ENCODE measurements at regions not wholly inside any gene's neighbourhood (a gene's known extent, or its start where the extent isn't known, plus 50 kb on each side); places are given as distances from the start of the nearest gene placed in this dataset.

DNA sequence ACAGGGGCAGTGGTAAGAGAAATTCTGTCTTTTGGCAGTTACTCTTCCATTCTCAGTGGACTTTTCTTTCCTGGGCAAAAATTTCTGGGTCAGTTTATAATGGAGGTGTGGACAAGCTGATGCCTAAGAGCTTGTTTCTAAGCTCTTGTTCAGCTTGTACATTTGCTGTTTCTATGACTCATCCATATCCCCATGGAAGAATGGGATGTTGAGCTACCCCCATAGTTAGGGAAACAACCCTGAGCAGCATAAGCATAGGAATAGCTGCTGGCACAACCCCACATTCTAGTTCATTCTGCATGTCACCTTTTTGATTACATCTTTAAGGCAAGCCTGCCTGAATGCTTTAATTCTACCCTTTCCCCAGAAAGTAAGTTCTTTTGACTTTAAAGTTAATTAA, 173.3 kb downstream of the PSAT1 start:
- no peak overlapping the region for H3K27ac ChIP-seq
- TF ChIP-seq, protein P1, sequence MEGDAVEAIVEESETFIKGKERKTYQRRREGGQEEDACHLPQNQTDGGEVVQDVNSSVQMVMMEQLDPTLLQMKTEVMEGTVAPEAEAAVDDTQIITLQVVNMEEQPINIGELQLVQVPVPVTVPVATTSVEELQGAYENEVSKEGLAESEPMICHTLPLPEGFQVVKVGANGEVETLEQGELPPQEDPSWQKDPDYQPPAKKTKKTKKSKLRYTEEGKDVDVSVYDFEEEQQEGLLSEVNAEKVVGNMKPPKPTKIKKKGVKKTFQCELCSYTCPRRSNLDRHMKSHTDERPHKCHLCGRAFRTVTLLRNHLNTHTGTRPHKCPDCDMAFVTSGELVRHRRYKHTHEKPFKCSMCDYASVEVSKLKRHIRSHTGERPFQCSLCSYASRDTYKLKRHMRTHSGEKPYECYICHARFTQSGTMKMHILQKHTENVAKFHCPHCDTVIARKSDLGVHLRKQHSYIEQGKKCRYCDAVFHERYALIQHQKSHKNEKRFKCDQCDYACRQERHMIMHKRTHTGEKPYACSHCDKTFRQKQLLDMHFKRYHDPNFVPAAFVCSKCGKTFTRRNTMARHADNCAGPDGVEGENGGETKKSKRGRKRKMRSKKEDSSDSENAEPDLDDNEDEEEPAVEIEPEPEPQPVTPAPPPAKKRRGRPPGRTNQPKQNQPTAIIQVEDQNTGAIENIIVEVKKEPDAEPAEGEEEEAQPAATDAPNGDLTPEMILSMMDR (IDR thresholded peaks at IDR 0.05) = no peak

DNA sequence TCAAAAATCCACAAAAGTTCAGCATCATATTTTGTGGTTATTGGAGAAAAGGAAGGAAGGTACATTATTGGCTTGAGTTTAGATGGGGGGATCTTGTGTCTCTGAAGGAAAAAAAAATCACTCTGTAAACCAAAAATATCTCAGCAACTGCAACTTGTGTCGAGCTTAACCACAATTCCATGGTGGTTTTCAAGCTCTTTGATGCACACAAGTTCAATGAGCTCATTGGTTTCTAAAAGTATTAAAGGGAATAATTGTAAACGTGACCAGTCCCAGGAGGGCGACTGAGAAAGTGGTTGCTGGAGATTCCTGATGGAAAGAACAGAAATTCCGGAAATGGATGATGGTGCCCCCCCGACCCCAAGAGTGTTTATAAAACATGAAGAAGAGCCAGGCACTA, 173.8 kb downstream of the PSAT1 start:
- no peak for TF ChIP-seq ZFX (IDR thresholded peaks at IDR 0.05; ENCODE audit: borderline replicate concordance)
- TF ChIP-seq, protein P1 (IDR thresholded peaks at IDR 0.05) = no peak

DNA sequence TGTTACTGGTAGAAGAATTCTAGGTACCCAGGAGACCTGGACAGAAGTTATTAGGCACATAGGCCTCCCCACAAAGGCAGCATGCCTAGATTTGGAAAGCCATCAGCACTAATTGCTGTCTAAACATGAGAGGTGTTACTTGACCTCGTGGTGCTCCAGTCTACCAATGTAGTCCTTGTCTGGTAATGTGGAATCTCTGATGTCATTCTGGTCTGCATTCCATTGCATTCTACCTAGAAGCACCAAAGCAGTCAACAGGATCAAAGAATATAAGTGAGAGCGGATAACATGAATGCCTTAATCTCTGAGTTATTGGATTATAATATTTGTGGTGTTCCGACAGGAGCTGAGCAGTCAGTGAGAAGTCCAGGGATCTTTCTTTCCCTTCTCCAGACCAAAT, 175.2 kb downstream of the PSAT1 start:
- H3K27ac ChIP-seq = no peak overlapping the region
- TF ChIP-seq, protein P1 (IDR thresholded peaks at IDR 0.05) = no peak
- no peak for TF ChIP-seq ZFX (IDR thresholded peaks at IDR 0.05; ENCODE audit: borderline replicate concordance)

More for the DNA sequence above, 173.8 kb downstream of the PSAT1 start:
- H3K27ac ChIP-seq = no peak overlapping the region

DNA sequence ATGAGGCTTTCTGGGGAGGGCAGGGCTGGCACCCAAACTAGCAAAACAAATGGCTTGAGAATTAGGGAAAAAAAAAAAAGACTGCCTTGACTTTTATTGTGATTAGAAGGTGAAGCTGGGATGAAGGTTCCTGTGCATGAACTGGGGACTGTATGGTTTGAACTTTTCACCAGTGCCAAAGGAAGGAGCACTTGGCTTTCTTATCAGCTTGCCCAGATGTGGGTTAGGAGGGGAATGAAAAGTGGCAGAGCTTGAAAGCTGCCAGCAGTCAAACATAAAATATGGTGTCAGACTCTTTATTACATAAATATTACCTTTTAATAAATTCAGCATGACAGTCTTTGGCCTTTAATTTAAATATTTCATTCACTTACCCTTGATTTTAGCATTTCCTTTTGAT, 182.5 kb downstream of the PSAT1 start:
- TF ChIP-seq, protein P1 (IDR thresholded peaks at IDR 0.05) = no peak
- TF ChIP-seq ZFX (IDR thresholded peaks at IDR 0.05; ENCODE audit: borderline replicate concordance) = no peak
- H3K27ac ChIP-seq = no peak overlapping the region

DNA sequence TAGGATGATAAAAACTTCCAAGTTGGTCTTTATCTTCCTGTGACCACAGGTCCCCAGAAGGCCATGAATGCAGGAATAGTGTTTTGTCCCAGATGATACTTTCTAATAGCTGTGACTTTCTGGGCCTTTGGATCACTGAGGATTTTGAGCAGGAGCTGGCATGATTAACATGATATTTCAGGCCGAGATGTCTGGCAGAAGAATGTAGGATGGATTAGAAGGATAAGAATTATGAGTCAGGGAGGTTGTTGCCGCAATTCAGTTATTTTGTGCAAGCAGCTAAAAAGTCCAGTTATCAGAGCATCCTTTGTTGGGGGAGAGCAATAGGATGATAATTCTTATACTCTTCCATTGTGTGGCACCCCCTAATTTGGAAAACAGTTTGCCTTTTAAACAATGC, 189.7 kb downstream of the PSAT1 start:
- no peak for TF ChIP-seq ZFX (IDR thresholded peaks at IDR 0.05; ENCODE audit: borderline replicate concordance)
- TF ChIP-seq, protein P1 (IDR thresholded peaks at IDR 0.05) = no peak
- no peak overlapping the region for H3K27ac ChIP-seq

DNA sequence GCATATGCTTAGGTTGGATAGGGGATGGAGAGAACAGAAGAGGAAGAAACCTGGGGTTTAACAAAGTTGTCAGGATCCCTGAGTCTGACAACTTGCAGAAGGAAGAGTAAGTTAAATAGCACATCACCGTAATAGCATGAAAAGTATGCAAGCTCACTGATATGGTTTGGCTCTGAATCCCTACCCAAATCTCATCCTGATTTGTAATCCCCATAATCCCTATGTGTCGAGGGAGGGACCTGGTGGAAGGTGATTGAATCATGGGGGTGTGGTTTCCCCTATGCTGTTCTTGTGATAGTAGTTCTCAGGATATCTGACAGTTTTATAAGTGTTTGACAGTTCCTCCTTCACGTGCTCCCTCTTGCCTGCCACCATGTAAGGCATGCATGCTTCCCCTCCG, 193.3 kb downstream of the PSAT1 start:
- no peak for TF ChIP-seq ZFX (IDR thresholded peaks at IDR 0.05; ENCODE audit: borderline replicate concordance)
- TF ChIP-seq, protein P1 (IDR thresholded peaks at IDR 0.05) = no peak
- H3K27ac ChIP-seq = no peak overlapping the region

DNA sequence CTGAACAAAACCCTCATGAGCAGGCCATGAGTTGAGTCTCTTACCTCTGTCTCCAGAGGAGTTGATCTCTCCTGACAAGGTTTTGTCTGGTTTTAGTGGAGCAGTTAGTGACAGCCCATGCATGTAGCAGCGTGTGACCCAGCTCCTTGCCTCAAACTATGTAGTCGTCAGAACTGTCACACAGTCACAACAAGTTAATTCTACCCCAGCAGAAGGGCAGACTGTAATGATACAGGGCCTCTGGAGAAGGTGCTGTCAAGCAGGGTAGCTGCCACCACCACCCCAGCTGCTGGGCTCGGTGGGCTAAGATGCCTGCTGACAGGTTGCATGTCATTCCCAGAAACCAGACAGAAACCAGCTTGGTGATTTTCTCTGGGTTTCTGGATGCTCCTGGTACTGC, 194.5 kb downstream of the PSAT1 start:
- no peak overlapping the region for H3K27ac ChIP-seq
- TF ChIP-seq, protein P1 (IDR thresholded peaks at IDR 0.05) = no peak
- TF ChIP-seq ZFX (IDR thresholded peaks at IDR 0.05; ENCODE audit: borderline replicate concordance) = no peak

Data from 22Rv1 (cell line).